NCI-H1694 (cell line): ENCODE measurements at regions not wholly inside any gene's neighbourhood (a gene's known extent, or its start where the extent isn't known, plus 50 kb on each side); places are given as distances from the start of the nearest gene placed in this dataset.

Experiments
- DNase-seq: peaks from one replicate; lab custom pipeline; 2025; lab: John Stamatoyannopoulos, UW

GRCh38 chr9:20197976-20198685 is 409.3 kb upstream of the SLC24A2 start:
- DNase-seq: no peak

DNA sequence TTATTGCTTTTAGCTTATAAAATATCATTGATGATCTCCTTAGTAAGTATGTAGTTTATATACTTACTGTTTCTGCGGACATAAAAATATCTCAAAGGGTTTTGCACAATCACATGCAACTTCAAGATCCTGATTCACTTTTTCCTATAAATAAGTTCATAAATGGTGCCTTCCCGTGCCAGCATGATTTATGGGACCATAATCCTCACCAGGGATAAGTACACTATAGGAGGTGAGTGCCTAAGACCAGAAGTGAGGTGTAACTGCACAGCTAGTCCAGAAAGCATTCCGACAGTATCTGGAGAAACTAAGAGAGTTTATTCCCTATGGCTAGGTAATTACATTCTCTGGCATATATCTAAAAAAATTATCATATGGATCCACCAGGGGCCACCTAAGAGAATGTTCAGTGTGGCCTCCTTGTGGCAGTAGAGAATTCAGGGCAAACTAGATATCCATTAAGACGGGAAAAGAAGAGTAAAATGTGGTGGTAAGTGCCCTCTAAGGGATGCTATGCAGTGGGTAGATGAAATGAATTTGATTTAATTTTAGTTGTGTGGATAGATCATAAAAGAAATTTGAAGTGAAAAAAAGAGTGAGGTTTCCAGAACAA is 402.5 kb upstream of the SLC24A2 start:
- no peak for DNase-seq

DNA sequence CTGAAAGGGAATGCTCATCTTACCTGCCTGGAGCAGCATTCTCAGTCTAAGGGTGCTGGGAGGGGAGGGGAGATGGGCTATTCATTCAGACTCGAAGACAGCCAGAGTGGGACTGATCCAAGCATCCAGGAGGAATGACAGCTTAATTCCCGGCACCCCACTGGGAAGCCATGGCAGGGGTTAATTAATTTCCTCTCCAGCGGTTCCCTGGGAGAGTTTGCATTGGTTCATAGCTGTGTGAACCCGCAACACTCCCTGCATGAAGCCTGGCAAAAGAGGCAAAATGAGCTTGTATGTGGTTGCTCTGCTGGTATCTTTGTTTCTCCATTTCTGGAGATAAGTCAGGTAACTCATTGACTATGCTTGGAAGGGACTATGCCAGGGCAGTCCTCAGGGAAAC is 401.0 kb upstream of the SLC24A2 start:
- no peak for DNase-seq

DNA sequence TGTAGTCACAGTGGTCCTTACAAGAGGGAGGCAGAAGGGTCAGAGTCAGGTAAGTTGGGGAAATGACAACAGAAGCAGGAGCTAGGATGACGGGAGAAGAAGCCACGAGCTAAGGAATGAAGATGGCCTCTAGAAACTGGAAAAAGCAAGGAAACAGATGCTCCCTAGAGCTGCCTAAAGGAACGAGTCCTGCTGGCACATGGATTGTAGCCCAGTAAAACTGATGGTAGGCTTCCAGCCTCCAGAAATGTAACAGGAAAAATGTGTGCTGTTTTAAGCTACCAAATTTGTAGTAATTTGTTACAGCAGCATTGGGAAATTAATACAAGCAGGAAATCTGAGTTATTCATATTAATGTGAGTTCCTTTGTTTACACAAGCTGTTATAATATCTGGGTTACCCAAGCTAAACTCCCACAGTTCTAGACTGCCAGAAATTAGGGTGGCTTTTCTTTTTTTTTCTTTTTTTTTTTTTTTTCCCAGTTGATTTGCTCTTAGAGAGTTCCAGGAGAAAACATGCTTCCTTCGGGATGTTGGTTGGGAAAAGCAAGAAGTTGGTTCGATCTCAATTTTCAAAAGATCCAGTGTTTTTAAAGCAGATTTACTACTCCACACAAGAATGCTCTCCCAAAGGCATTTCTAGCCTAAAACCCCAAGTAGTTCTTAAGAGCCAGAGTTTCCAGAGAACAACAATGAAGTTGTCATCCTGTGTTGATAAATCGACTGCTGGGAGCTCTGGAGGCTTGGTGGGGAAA is 400.0 kb upstream of the SLC24A2 start:
- no peak for DNase-seq

GRCh38 chr9:20187318-20187717 is 398.5 kb upstream of the SLC24A2 start:
- DNase-seq: no peak

DNA sequence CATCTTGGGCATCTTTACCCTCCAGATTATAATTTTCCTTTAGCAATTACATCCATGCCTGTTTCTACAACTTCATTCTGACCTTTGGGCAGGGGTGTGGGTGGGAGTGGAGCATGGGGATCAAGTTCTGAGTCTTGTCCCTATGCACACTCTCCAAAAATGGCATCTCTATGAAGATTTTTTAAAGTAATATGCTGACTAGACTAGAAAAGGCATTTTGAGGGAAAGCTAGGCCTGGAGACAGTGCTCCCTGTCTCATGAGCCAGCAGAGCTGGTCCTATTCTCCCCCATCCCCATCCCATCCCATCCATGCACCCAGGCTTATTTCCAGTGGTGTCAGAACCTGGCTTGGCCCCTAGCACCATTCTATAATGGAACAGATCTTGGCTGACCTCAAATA is 398.0 kb upstream of the SLC24A2 start:
- DNase-seq: no peak

- no peak for DNase-seq
Observed at GRCh38 chr9:20186231-20186630, 397.4 kb upstream of the SLC24A2 start.

- no peak for DNase-seq
Observed at GRCh38 chr9:20184541-20184940, 395.7 kb upstream of the SLC24A2 start.

DNA sequence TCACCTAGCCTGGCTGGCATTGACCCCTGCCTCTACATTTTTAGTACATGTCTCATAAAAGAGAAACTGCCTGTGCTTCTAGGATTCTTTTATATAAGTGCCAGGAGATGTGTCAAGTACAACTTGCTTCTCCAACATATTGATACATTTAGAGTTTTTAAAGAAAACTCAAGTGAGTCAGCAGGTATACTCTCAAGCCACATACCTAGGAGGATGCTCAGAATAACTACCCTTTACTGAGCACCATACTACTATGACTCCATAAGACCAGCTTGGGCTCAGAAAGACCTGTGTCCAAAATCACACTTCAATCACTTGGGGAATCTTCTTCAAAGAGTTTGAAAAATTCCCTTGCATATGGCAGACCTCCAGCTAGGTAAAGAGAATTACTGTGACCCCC is 389.8 kb upstream of the SLC24A2 start:
- DNase-seq: no peak

- DNase-seq: no peak
Observed at GRCh38 chr9:20178197-20178596, 389.4 kb upstream of the SLC24A2 start.

DNA sequence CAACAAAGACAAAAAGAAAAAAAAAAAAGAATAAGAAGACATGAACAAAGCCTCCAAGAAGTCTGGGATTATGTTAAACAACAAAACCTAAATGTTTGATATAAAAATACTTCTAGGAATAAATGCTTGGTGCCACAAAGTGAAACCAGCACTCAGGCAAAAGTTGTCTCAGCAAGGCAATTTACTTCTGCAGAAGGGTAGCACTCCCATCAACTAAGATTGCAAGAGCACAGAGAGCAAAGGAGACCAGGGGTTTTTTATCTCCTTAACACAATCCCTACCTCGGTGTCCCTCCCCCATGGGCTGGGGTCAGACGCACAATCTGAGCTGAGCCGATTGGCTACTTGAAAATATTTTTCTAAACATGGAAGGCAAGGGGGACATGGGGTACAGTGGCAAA is 381.3 kb upstream of the SLC24A2 start:
- no peak for DNase-seq

- no peak for DNase-seq
Observed at GRCh38 chr9:20152151-20152725, 363.4 kb upstream of the SLC24A2 start.

GRCh38 chr9:20148416-20148815 is 359.6 kb upstream of the SLC24A2 start:
- no peak for DNase-seq

DNA sequence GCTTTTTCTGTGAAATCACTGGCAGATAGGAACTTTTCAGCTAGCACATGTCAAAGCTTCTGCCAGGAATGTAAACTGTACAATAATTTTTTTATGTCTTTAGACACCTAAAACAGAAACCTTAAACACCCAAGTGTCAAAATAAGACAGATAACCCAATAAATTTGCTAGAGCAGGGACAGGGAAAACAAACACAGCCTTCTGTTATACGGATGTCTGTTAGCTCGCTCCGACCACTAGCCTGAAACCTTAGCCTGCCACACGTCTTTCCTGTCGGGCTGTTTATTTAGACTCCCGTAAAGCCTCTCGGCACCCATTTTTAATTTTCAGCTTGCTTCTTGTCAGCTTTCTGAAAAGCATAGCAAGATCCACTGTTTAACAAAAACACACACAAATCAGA is 355.4 kb upstream of the SLC24A2 start:
- no peak for DNase-seq

DNA sequence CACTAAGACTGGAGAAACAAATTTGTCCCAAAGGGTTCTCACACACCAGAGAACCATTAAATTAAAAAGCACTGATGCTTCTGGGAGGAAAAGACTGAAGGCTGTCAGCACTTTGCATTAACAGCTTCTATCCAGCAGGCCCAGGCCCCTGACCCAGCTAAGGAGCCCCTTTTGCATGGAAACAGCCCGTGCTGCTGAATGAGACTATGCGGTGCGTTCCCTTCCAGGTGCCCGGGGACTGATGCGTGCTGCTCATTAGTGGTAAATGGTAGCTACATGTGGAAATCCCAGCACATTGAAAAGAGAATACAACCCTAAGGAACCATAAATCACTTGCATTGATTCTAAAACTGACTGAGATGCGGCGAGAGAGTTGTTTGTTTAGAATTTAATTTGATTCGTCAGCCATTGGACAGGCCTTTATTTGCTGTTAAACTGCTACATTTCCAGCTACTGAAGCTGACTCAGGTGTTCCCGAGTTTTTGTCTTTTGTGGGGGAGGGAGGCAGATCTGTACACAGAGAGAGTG is 351.0 kb upstream of the SLC24A2 start:
- DNase-seq: no peak

- DNase-seq: no peak
Observed at GRCh38 chr9:20138841-20139240, 350.0 kb upstream of the SLC24A2 start.

- no peak for DNase-seq
Observed at GRCh38 chr9:20138116-20138515, 349.3 kb upstream of the SLC24A2 start.

- no peak for DNase-seq
Observed at GRCh38 chr9:20137425-20137824, 348.6 kb upstream of the SLC24A2 start.

- DNase-seq: no peak
Observed at GRCh38 chr9:20135119-20135697, 346.4 kb upstream of the SLC24A2 start.

DNA sequence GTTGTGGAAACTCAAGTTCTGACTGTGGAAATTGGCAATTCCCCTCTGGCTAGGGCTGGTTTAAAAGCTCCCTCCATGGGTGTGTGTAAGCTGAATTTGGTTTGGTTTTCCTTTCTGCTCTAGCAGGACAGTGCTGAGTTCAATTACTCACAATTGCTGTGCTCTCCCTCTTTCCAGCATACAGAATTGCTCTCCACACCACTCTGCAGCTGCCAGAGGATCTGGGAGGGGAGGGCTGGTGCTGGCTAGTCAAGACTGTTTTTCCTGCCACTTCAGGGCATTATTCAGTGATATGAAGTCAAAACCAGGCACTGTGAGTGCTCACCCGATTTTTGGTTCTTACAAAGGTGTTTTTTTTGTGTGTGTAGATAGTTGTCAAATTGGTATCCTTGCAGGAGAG is 336.9 kb upstream of the SLC24A2 start:
- DNase-seq: no peak

DNA sequence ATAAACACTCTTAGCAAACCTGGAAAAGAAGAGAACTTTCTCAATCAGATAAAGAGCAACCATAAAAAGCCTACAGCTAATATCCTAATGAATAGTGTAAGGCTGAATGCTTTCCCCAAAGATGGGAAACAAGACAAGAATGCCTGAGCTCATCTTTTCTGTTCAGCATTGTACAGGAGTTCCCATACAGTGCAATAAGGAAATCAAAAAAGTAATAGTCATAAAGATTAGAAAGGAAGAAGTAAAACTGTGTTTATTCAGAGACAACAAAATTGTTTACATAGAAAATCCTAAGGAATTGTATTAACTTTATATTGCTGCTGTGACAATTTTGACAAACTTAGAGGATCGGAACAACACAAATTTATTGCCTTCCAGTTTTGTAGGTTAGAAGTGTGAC is 330.7 kb upstream of the SLC24A2 start:
- DNase-seq: no peak

DNA sequence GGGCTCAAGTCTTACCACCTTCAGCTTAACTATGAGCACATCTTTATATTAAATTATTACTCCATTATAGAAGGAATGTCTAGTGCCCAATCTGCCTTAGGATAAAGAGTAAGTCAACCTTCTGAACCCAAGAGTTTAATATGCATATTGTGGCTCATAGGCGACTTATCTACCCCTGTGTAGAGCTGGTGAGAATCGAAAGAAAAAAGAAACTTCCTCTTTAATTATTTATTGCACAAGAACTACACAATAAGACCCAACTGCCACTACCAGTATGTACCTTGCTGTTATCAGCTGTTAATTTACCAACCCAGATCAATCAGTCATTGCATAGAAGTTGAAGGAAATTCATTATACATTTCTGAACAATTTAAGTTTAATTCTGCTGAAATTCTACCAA is 329.1 kb upstream of the SLC24A2 start:
- no peak for DNase-seq
